ENCODE measurements at regions not wholly inside any gene's neighbourhood (a gene's known extent, or its start where the extent isn't known, plus 50 kb on each side); places are given as distances from the start of the nearest gene placed in this dataset.

DNA sequence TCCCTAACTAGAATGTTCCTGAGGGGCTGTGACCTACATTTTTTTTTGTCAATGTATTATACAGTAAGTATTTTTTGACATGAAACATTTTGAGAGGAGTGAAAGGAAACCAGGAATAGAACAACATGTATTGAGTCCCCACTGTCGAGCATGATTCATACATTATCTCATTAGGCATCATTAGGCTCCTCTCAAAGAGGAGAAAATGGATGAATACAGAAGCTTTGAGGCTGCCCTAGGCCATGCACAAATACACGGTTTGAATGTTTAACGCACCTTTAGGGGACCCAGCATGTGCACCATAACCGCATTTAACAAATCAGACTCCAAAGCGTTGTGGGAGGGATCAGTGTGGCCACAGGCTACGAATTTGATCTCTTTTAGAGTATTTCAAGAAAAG, 87.8 kb downstream of the TBXT start:
- Histone ChIP-seq H3K9me3 (ENCODE audit: control insufficient read depth in 5 of 5, low read length in 5 of 5) (no peaks in the 10 kb centered on the region), H3K4me3 (ENCODE audit: low read depth in 1 of 5, low read length in 5 of 5) (no peak overlapping the region), H3K36me3 (ENCODE audit: control insufficient read depth in 5 of 5, insufficient read depth in 5 of 5, low read length in 5 of 5) (no peaks in the 10 kb centered on the region), H3K27ac (ENCODE audit: low read depth, low read length) (no peak overlapping the region), H3K9ac (ENCODE audit: low read length in 5 of 5) (no peak overlapping the region), H3K4me1 (ENCODE audit: control insufficient read depth in 5 of 5, insufficient read depth in 5 of 5, low read length in 5 of 5) (peaks cover 0 to 10% (median 0%) of the 10 kb centered on the region in 5 donors), H3K27me3 (ENCODE audit: control insufficient read depth in 5 of 5, insufficient read depth in 4 of 5, low read length in 5 of 5) (peaks cover 0 to 2% (median 0%) of the 10 kb centered on the region in 5 donors)

DNA sequence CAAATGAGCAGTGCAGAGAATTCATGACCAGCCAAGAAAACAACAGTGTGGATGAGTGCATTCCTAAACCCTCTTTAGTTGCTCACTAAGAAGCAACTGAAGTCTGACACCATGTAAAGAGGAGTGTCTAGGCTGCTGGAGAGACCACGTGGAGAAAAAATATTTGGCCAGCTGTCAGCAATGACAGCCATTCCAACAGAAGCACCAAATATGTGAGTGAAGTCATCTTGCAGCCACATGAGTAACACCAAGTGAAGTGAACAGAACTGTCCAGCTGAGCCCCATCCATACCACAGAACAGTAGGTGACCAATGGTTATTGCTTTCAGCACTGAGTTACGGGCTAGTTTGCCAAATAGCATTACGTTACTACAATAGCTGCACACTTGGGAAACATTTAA, 89.4 kb downstream of the TBXT start:
- no peaks in the 10 kb centered on the region for H3K36me3 ChIP-seq (ENCODE audit: control insufficient read depth in 5 of 5, insufficient read depth in 5 of 5, low read length in 5 of 5)
- peaks cover 0 to 6% (median 0%) of the 10 kb centered on the region in 5 donors for H3K27me3 ChIP-seq (ENCODE audit: control insufficient read depth in 5 of 5, insufficient read depth in 4 of 5, low read length in 5 of 5)
- no peak overlapping the region for H3K9ac ChIP-seq (ENCODE audit: low read length in 5 of 5)
- H3K27ac ChIP-seq (ENCODE audit: low read depth, low read length), result no peak overlapping the region
- H3K9me3 ChIP-seq (ENCODE audit: control insufficient read depth in 5 of 5, low read length in 5 of 5), result no peaks in the 10 kb centered on the region
- no peak overlapping the region for H3K4me3 ChIP-seq (ENCODE audit: low read depth in 1 of 5, low read length in 5 of 5)
- peaks cover 0 to 10% (median 0%) of the 10 kb centered on the region in 5 donors for H3K4me1 ChIP-seq (ENCODE audit: control insufficient read depth in 5 of 5, insufficient read depth in 5 of 5, low read length in 5 of 5)

DNA sequence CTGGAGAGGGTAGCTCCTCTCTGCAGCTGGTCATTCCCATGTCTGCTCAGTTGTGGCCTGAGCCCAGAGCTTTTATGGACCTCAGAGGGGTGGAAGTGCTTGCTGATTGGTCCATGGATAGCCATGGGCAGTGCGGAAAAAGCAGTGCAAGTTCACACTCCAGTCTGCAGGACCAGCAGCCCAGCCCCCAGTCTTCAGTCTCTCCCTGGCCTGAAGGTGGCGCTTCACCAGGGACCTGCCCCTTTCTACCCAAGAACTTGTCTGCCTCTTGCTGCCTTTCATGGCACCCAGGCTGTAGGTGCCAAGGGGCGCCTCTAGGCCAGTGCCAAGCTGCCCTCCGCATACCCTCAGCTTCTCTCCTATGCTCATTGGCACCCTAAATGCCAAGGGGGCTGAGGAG, 91.0 kb downstream of the TBXT start:
- H3K27me3 ChIP-seq (ENCODE audit: control insufficient read depth in 5 of 5, insufficient read depth in 4 of 5, low read length in 5 of 5), result peaks cover 0 to 6% (median 0%) of the 10 kb centered on the region in 5 donors
- no peak overlapping the region for H3K9ac ChIP-seq (ENCODE audit: low read length in 5 of 5)
- H3K9me3 ChIP-seq (ENCODE audit: control insufficient read depth in 5 of 5, low read length in 5 of 5), result no peaks in the 10 kb centered on the region
- peaks cover 0 to 10% (median 0%) of the 10 kb centered on the region in 5 donors for H3K4me1 ChIP-seq (ENCODE audit: control insufficient read depth in 5 of 5, insufficient read depth in 5 of 5, low read length in 5 of 5)
- H3K36me3 ChIP-seq (ENCODE audit: control insufficient read depth in 5 of 5, insufficient read depth in 5 of 5, low read length in 5 of 5), result no peaks in the 10 kb centered on the region
- no peak overlapping the region for H3K27ac ChIP-seq (ENCODE audit: low read depth, low read length)
- H3K4me3 ChIP-seq (ENCODE audit: low read depth in 1 of 5, low read length in 5 of 5), result no peak overlapping the region

DNA sequence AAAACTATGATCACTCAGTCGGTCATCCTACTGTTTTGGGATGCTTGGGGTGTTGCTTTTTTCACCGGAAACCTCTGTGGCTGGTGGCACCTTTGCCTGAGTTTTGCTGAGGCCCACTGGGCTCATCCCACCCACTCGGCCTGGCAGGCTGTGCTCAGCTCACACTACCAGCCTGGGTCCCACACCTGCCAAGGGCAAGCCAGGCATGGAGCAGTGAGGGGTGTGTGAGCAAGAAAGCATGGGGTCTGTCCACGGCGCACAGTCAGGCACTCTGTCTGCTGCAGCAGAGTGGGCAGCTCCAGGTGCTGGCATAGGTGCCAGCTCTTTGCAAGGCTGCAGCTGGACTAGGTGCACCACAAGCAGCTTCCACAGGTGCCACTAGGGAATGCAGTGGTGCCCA, 91.7 kb downstream of the TBXT start:
- Histone ChIP-seq H3K27ac (ENCODE audit: low read depth, low read length) (no peak overlapping the region), H3K4me1 (ENCODE audit: control insufficient read depth in 5 of 5, insufficient read depth in 5 of 5, low read length in 5 of 5) (peaks cover 0 to 10% (median 0%) of the 10 kb centered on the region in 5 donors), H3K4me3 (ENCODE audit: low read depth in 1 of 5, low read length in 5 of 5) (no peak overlapping the region), H3K27me3 (ENCODE audit: control insufficient read depth in 5 of 5, insufficient read depth in 4 of 5, low read length in 5 of 5) (peaks cover 0 to 6% (median 0%) of the 10 kb centered on the region in 5 donors), H3K36me3 (ENCODE audit: control insufficient read depth in 5 of 5, insufficient read depth in 5 of 5, low read length in 5 of 5) (no peaks in the 10 kb centered on the region), H3K9ac (ENCODE audit: low read length in 5 of 5) (no peak overlapping the region), H3K9me3 (ENCODE audit: control insufficient read depth in 5 of 5, low read length in 5 of 5) (no peaks in the 10 kb centered on the region)

DNA sequence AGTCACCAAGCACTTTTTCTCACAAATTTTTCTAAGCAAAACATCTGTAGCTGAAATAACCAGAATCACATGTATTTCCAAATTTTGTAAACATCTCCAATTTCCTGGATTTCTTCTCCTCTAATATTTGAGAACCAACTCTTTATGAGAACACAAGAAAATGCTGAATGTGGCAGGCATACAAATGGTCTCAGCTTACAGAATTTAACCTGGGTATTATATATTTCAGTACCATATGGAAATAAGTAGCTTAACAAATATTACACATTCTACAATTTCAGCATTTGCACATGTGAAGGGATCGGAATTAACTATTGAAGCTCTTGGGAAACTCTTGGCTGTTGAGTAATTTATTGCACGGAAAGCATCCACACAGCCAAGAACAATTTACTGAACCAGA, 92.5 kb downstream of the TBXT start:
- H3K9me3 ChIP-seq (ENCODE audit: control insufficient read depth in 5 of 5, low read length in 5 of 5), result no peaks in the 10 kb centered on the region
- H3K4me1 ChIP-seq (ENCODE audit: control insufficient read depth in 5 of 5, insufficient read depth in 5 of 5, low read length in 5 of 5), result peaks cover 0 to 10% (median 0%) of the 10 kb centered on the region in 5 donors
- no peak overlapping the region for H3K9ac ChIP-seq (ENCODE audit: low read length in 5 of 5)
- H3K27ac ChIP-seq (ENCODE audit: low read depth, low read length), result no peak overlapping the region
- no peaks in the 10 kb centered on the region for H3K36me3 ChIP-seq (ENCODE audit: control insufficient read depth in 5 of 5, insufficient read depth in 5 of 5, low read length in 5 of 5)
- H3K4me3 ChIP-seq (ENCODE audit: low read depth in 1 of 5, low read length in 5 of 5), result no peak overlapping the region
- peaks cover 0 to 4% (median 0%) of the 10 kb centered on the region in 5 donors for H3K27me3 ChIP-seq (ENCODE audit: control insufficient read depth in 5 of 5, insufficient read depth in 4 of 5, low read length in 5 of 5)

DNA sequence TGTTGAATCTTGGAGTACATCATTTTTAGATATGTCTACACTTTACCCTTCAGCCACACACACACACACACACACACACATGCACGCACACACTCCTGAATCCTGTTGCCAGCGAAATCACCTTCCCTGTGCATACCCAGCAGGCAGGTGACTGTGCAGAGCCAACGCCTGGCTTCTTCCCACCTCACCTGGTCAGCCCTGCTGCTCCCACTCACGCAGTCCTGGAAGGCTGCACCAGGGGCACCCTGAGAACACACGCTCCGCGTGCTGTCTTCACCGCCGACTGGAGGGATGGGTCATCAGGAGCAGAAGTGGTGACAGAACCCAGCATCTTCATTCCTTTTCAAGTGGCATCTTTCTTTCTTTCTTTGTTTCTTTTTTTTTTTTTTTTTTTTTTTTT, 94.6 kb downstream of the TBXT start:
- H3K9ac ChIP-seq (ENCODE audit: low read length in 5 of 5), result no peak overlapping the region
- no peak overlapping the region for H3K27ac ChIP-seq (ENCODE audit: low read depth, low read length)
- H3K4me3 ChIP-seq (ENCODE audit: low read depth in 1 of 5, low read length in 5 of 5), result no peak overlapping the region
- H3K36me3 ChIP-seq (ENCODE audit: control insufficient read depth in 5 of 5, insufficient read depth in 5 of 5, low read length in 5 of 5), result no peaks in the 10 kb centered on the region
- no peaks in the 10 kb centered on the region for H3K9me3 ChIP-seq (ENCODE audit: control insufficient read depth in 5 of 5, low read length in 5 of 5)
- H3K4me1 ChIP-seq (ENCODE audit: control insufficient read depth in 5 of 5, insufficient read depth in 5 of 5, low read length in 5 of 5), result peaks cover 0 to 6% (median 0%) of the 10 kb centered on the region in 5 donors
- peaks cover 0 to 4% (median 0%) of the 10 kb centered on the region in 5 donors for H3K27me3 ChIP-seq (ENCODE audit: control insufficient read depth in 5 of 5, insufficient read depth in 4 of 5, low read length in 5 of 5)

DNA sequence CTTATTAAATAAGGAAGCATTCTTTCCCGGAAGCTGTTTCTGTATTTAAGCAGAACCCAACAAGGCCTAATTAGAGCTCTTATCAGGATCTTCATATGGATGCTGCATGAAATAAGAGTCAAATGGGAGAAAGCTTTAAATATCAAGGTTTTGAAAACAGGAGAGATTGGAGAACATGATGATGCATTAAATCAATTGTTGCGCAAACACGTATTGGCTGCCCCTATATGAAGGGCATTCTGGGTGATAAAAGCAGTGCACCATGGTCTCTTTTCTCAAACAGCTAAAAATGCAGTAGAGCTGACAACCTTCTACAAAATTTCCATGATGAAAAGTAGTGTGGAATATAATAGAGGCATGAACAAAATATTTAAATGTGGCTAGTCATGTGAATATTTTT, 98.9 kb downstream of the TBXT start:
- H3K27ac ChIP-seq (ENCODE audit: low read depth, low read length), result no peak overlapping the region
- H3K27me3 ChIP-seq (ENCODE audit: control insufficient read depth in 5 of 5, insufficient read depth in 4 of 5, low read length in 5 of 5), result peaks cover 0 to under 1% (median 0%) of the 10 kb centered on the region in 5 donors
- H3K4me1 ChIP-seq (ENCODE audit: control insufficient read depth in 5 of 5, insufficient read depth in 5 of 5, low read length in 5 of 5), result no peaks in the 10 kb centered on the region
- no peak overlapping the region for H3K4me3 ChIP-seq (ENCODE audit: low read depth in 1 of 5, low read length in 5 of 5)
- H3K36me3 ChIP-seq (ENCODE audit: control insufficient read depth in 5 of 5, insufficient read depth in 5 of 5, low read length in 5 of 5), result no peaks in the 10 kb centered on the region
- H3K9me3 ChIP-seq (ENCODE audit: control insufficient read depth in 5 of 5, low read length in 5 of 5), result no peaks in the 10 kb centered on the region
- no peak overlapping the region for H3K9ac ChIP-seq (ENCODE audit: low read length in 5 of 5)

DNA sequence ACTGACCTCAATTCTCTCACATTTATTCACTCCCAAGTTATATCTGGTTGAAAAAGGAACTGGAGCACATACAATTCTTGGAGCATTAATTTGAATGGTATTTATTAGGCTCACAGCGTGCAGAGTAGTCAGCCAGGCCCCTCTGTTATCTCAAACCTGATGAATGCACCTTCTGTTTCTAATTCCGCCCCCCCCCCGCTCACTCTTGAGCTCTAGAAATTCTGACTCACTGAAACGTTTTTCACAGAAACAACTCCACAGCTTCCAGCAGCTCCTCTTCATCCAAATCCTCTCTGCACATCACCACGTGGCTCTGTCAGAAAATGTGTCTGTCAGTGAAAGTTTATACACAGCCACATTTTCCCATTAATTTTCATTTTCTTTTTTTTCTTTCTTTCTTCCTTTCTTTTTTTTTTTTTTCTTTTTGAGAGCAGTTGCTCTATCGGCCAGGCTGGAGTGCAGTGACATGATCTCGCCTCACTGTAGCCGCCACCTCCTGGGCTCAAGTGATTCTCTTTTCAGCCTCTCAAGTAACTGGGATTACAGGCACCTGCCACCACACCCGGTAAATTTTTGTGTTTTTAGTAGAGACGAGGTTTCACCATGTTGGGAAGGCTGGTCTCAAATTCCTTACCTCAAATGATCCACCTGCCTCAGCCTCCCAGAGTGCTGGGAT, 109.4 kb downstream of the TBXT start:
- Histone ChIP-seq H3K27ac (ENCODE audit: low read depth, low read length) (no peak overlapping the region), H3K27me3 (ENCODE audit: control insufficient read depth in 5 of 5, insufficient read depth in 4 of 5, low read length in 5 of 5) (peaks cover 0 to 3% (median 0%) of the 10 kb centered on the region in 5 donors), H3K4me3 (ENCODE audit: low read depth in 1 of 5, low read length in 5 of 5) (no peak overlapping the region), H3K9me3 (ENCODE audit: control insufficient read depth in 5 of 5, low read length in 5 of 5) (peaks cover 2 to 11% (median 10%) of the 10 kb centered on the region in 5 donors), H3K36me3 (ENCODE audit: control insufficient read depth in 5 of 5, insufficient read depth in 5 of 5, low read length in 5 of 5) (no peaks in the 10 kb centered on the region), H3K9ac (ENCODE audit: low read length in 5 of 5) (no peak overlapping the region), H3K4me1 (ENCODE audit: control insufficient read depth in 5 of 5, insufficient read depth in 5 of 5, low read length in 5 of 5) (peaks cover 0 to 5% (median 0%) of the 10 kb centered on the region in 5 donors)

DNA sequence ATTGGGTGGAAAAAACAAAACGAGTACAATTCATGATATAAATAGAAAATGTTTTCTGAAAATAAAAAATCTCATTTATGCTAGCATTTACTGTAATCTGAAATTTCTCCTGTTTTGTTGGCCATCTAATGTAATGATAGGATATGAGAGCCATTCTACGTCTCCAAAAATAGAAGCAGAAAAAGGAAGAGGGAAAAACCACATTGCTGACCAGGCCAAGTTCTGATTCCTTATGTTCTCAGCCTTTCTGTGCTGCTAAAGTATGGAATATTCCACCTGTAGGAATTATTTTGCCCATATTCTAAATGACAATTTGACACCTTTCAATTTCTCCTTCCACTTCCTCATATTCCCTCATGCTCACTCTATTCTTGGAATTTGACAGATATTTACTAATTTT, 110.2 kb downstream of the TBXT start:
- Histone ChIP-seq H3K4me3 (ENCODE audit: low read depth in 1 of 5, low read length in 5 of 5) (no peak overlapping the region), H3K4me1 (ENCODE audit: control insufficient read depth in 5 of 5, insufficient read depth in 5 of 5, low read length in 5 of 5) (peaks cover 0 to 5% (median 0%) of the 10 kb centered on the region in 5 donors), H3K27ac (ENCODE audit: low read depth, low read length) (no peak overlapping the region), H3K9ac (ENCODE audit: low read length in 5 of 5) (no peak overlapping the region), H3K36me3 (ENCODE audit: control insufficient read depth in 5 of 5, insufficient read depth in 5 of 5, low read length in 5 of 5) (no peaks in the 10 kb centered on the region), H3K27me3 (ENCODE audit: control insufficient read depth in 5 of 5, insufficient read depth in 4 of 5, low read length in 5 of 5) (peaks cover 0 to 3% (median 0%) of the 10 kb centered on the region in 5 donors), H3K9me3 (ENCODE audit: control insufficient read depth in 5 of 5, low read length in 5 of 5) (peaks cover 2 to 11% (median 10%) of the 10 kb centered on the region in 5 donors)

DNA sequence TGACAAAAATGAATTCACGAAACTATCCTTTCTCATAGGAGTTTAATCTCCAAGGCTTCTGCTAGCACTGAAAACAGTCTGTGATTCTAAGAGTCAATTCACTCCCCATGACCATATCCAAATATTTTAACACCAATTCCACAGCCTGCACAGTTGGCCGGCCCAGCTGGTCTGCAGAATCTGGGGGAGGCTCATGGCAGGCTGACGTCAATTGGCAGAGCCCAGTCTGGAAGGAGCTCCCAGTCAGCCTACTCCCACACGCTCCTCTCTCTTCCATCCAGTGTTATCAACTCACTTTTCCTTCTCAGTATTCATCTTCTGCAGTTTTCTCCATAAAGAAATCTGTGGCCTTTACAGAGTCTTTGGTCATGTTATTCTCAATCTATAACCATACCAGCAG, 111.0 kb downstream of the TBXT start:
- peaks cover 0 to 5% (median 0%) of the 10 kb centered on the region in 5 donors for H3K4me1 ChIP-seq (ENCODE audit: control insufficient read depth in 5 of 5, insufficient read depth in 5 of 5, low read length in 5 of 5)
- H3K36me3 ChIP-seq (ENCODE audit: control insufficient read depth in 5 of 5, insufficient read depth in 5 of 5, low read length in 5 of 5), result no peaks in the 10 kb centered on the region
- peaks cover 0 to 1% (median 0%) of the 10 kb centered on the region in 5 donors for H3K27me3 ChIP-seq (ENCODE audit: control insufficient read depth in 5 of 5, insufficient read depth in 4 of 5, low read length in 5 of 5)
- H3K9ac ChIP-seq (ENCODE audit: low read length in 5 of 5), result no peak overlapping the region
- H3K9me3 ChIP-seq (ENCODE audit: control insufficient read depth in 5 of 5, low read length in 5 of 5), result peaks cover 2 to 17% (median 13%) of the 10 kb centered on the region in 5 donors
- no peak overlapping the region for H3K27ac ChIP-seq (ENCODE audit: low read depth, low read length)
- no peak overlapping the region for H3K4me3 ChIP-seq (ENCODE audit: low read depth in 1 of 5, low read length in 5 of 5)
